ENCODE measurements at regions not wholly inside any gene's neighbourhood (a gene's known extent, or its start where the extent isn't known, plus 50 kb on each side); places are given as distances from the start of the nearest gene placed in this dataset.

GRCh38 chr4:52235552-52236201, 184.6 kb downstream of the SPATA18 start:
- Histone ChIP-seq H3K9me3 (ENCODE audit: insufficient read depth, low read length, severe bottlenecking) (no peaks in the 10 kb centered on the region), H3K36me3 (ENCODE audit: insufficient read depth, low read length) (no peaks in the 10 kb centered on the region), H3K27me3 (ENCODE audit: insufficient read depth, low read length, poor library complexity) (no peaks in the 10 kb centered on the region), H2AFZ (ENCODE audit: low read depth, low read length) (no peak overlapping the region), H3K4me1 (ENCODE audit: insufficient read depth, low read length) (no peaks in the 10 kb centered on the region), H4K20me1 (ENCODE audit: insufficient read depth, low read length) (no peaks in the 10 kb centered on the region), H3K4me3 (ENCODE audit: low read depth in 1 of 2, low read length in 2 of 2) (no peak overlapping the region), H3K4me2 (ENCODE audit: insufficient read depth, low read length) (no peak overlapping the region), H3K9ac (ENCODE audit: low read depth, low read length) (no peak overlapping the region), H3K27ac (ENCODE audit: low read length) (no peak overlapping the region), H3K79me2 (ENCODE audit: insufficient read depth, low read length) (no peaks in the 10 kb centered on the region)
- ATAC-seq (ENCODE audit: insufficient read depth, low read depth) (no peak), DNase-seq (no peak)
- TF ChIP-seq EZH2 (IDR thresholded peaks at IDR 0.05; ENCODE audit: borderline replicate concordance, low read depth, low read length, severe bottlenecking) (no peak), CTCF (IDR thresholded peaks at IDR 0.05; ENCODE audit: borderline replicate concordance, extremely low read depth, low read length, poor library complexity, severe bottlenecking) (no peak)

DNA sequence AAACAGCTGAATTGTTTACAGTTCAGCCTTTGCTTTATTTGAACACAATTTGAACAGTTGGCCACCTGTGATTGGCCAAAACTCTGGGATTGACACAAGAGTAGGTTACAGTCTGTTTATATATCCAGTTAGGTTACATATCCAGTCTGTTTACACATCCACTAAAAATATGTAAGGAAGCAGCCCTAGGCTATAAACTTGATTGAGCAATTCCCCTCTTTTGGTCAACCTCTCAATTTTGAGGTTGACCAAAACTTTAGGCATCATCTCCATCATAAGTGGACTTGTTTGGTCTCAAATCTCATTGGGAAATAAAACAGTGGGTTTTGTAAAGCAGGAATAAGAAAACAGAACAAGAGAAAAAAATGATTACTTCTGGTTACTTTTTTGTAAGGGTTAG, 190.8 kb downstream of the SPATA18 start:
- no peak for TF ChIP-seq CTCF (IDR thresholded peaks at IDR 0.05; ENCODE audit: borderline replicate concordance, extremely low read depth, low read length, poor library complexity, severe bottlenecking)
- TF ChIP-seq EZH2 (IDR thresholded peaks at IDR 0.05; ENCODE audit: borderline replicate concordance, low read depth, low read length, severe bottlenecking) = no peak
- Histone ChIP-seq H4K20me1 (ENCODE audit: insufficient read depth, low read length) (no peaks in the 10 kb centered on the region), H3K9me3 (ENCODE audit: insufficient read depth, low read length, severe bottlenecking) (no peaks in the 10 kb centered on the region), H3K27ac (ENCODE audit: low read length) (no peak overlapping the region), H3K4me3 (ENCODE audit: low read depth in 1 of 2, low read length in 2 of 2) (no peak overlapping the region), H3K27me3 (ENCODE audit: insufficient read depth, low read length, poor library complexity) (no peaks in the 10 kb centered on the region), H2AFZ (ENCODE audit: low read depth, low read length) (no peak overlapping the region; the same call in 1 of the 2 replicates), H3K79me2 (ENCODE audit: insufficient read depth, low read length) (no peaks in the 10 kb centered on the region), H3K4me1 (ENCODE audit: insufficient read depth, low read length) (no peaks in the 10 kb centered on the region), H3K9ac (ENCODE audit: low read depth, low read length) (no peak overlapping the region), H3K36me3 (ENCODE audit: insufficient read depth, low read length) (no peaks in the 10 kb centered on the region), H3K4me2 (ENCODE audit: insufficient read depth, low read length) (no peak overlapping the region)
- no peak for ATAC-seq (ENCODE audit: insufficient read depth, low read depth)
- DNase-seq = no peak

DNA sequence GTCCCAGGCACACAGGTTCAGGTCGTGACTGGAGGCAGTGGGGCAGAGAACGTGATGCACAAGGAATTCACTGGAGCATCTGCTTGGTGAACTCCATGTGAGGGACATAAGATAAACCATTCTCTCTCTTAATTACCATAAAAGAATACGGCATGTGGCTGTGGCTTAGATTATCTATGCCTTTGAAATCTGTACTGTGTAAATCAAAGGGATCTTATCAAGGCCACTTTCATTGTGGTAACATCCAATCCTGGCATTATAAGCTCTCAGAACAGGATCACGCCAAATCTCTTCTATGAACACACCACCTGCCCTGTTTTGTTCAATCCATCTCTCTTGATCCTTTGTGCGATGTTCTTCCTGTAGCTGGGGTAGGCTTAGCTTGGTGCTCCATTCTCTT, 192.3 kb downstream of the SPATA18 start:
- Histone ChIP-seq H3K27me3 (ENCODE audit: insufficient read depth, low read length, poor library complexity) (no peaks in the 10 kb centered on the region), H3K4me1 (ENCODE audit: insufficient read depth, low read length) (no peaks in the 10 kb centered on the region), H3K4me3 (ENCODE audit: low read depth in 1 of 2, low read length in 2 of 2) (no peak overlapping the region), H3K36me3 (ENCODE audit: insufficient read depth, low read length) (no peaks in the 10 kb centered on the region), H3K9ac (ENCODE audit: low read depth, low read length) (no peak overlapping the region), H3K4me2 (ENCODE audit: insufficient read depth, low read length) (no peak overlapping the region), H4K20me1 (ENCODE audit: insufficient read depth, low read length) (no peaks in the 10 kb centered on the region), H3K9me3 (ENCODE audit: insufficient read depth, low read length, severe bottlenecking) (no peaks in the 10 kb centered on the region), H2AFZ (ENCODE audit: low read depth, low read length) (no peak overlapping the region), H3K27ac (ENCODE audit: low read length) (no peak overlapping the region), H3K79me2 (ENCODE audit: insufficient read depth, low read length) (no peaks in the 10 kb centered on the region)
- ATAC-seq (ENCODE audit: insufficient read depth, low read depth) (no peak), DNase-seq (no peak)
- TF ChIP-seq EZH2 (IDR thresholded peaks at IDR 0.05; ENCODE audit: borderline replicate concordance, low read depth, low read length, severe bottlenecking) (no peak), CTCF (IDR thresholded peaks at IDR 0.05; ENCODE audit: borderline replicate concordance, extremely low read depth, low read length, poor library complexity, severe bottlenecking) (no peak)

Data from DND-41 (cell line).